GM12892 (cell line): ENCODE measurements at regions not wholly inside any gene's neighbourhood (a gene's known extent, or its start where the extent isn't known, plus 50 kb on each side); places are given as distances from the start of the nearest gene placed in this dataset.

ENCODE experiments used
- POLR2A ChIP-seq: IDR thresholded peaks from 2 replicates; pipeline ENCODE4 v1.6.1; 2011; ENCODE audit warnings: low read depth, low read length, control low read depth
- TAF1 ChIP-seq: IDR thresholded peaks from 2 replicates; pipeline ENCODE4 v1.6.1; 2011; ENCODE audit warnings: low read depth, mild to moderate bottlenecking, control low read depth, low read length, borderline replicate concordance

- TF ChIP-seq TAF1 (no peak), POLR2A (no peak)
Observed at GRCh38 chr5:148735301-148735835, 81.0 kb upstream of the HTR4 start.
